ENCODE measurements at regions not wholly inside any gene's neighbourhood (a gene's known extent, or its start where the extent isn't known, plus 50 kb on each side); places are given as distances from the start of the nearest gene placed in this dataset.

GRCh38 chr3:174356596-174356995, 502.5 kb upstream of the NAALADL2 start:
- TF ChIP-seq SIN3A (IDR thresholded peaks at IDR 0.05; ENCODE audit: borderline replicate concordance, low read depth, low read length) (no peak), RCOR1 (IDR thresholded peaks at IDR 0.05; ENCODE audit: low read length) (no peak), CTCF (IDR thresholded peaks at IDR 0.05) (no peak), EZH2phosphoT487 (IDR thresholded peaks at IDR 0.05; ENCODE audit: borderline replicate concordance, low read depth) (no peak), TAF1 (IDR thresholded peaks at IDR 0.05; ENCODE audit: borderline replicate concordance, low read depth, low read length) (no peak), TEAD4 (IDR thresholded peaks at IDR 0.05; ENCODE audit: borderline replicate concordance, insufficient read depth) (no peak), EP300 (IDR thresholded peaks at IDR 0.05; ENCODE audit: borderline replicate concordance in 1 of 2, low read depth in 1 of 2, low read length in 1 of 2) (no peak), POLR2AphosphoS5 (IDR thresholded peaks at IDR 0.05; ENCODE audit: low read depth, low read length) (no peak), MXI1 (IDR thresholded peaks at IDR 0.05; ENCODE audit: low read depth, low read length) (no peak), GATA2 (CRISPR knock-in tag; IDR thresholded peaks at IDR 0.05) (no peak), GABPA (IDR thresholded peaks at IDR 0.05; ENCODE audit: low read depth) (no peak)
